HG02938 (cell line): ENCODE measurements at regions not wholly inside any gene's neighbourhood (a gene's known extent, or its start where the extent isn't known, plus 50 kb on each side); places are given as distances from the start of the nearest gene placed in this dataset.
"Not testable (repeated sequence)": the region's sequence is repeated elsewhere in the genome, so short reads cannot be mapped to it uniquely, and the experiment has no call there.

Experiments used
- ATAC-seq: cut with Tn5 transposase; IDR thresholded peaks from one replicate; pipeline ENCODE4 v1.9.1; 2021; ENCODE audit warnings: mild to moderate bottlenecking, moderate library complexity; ENCODE audit not compliant: unreplicated experiment

GRCh38 chr6:85033547-85033946 lies 269.1 kb upstream of the TBX18 start:
- ATAC-seq = no peak

GRCh38 chr6:85026021-85026420 lies 261.6 kb upstream of the TBX18 start:
- no peak for ATAC-seq

- ATAC-seq = no peak
These were observed 259.3 kb upstream of the TBX18 start for GRCh38 chr6:85023721-85024120.

- ATAC-seq = no peak
These were observed 253.0 kb upstream of the TBX18 start for GRCh38 chr6:85017352-85017751.

GRCh38 chr6:85016726-85017125 lies 252.3 kb upstream of the TBX18 start:
- ATAC-seq = no peak

- peak; percentile 85 for ATAC-seq
These were observed 251.1 kb upstream of the TBX18 start for GRCh38 chr6:85015396-85015990.

GRCh38 chr6:85010865-85011264 lies 246.5 kb upstream of the TBX18 start:
- no peak for ATAC-seq

- ATAC-seq = no peak
These were observed 244.1 kb upstream of the TBX18 start for GRCh38 chr6:85008296-85009009.

GRCh38 chr6:85006362-85006761 lies 242.0 kb upstream of the TBX18 start:
- ATAC-seq = no peak

GRCh38 chr6:85005494-85005893 lies 241.1 kb upstream of the TBX18 start:
- no peak for ATAC-seq

- no peak for ATAC-seq
These were observed 240.1 kb upstream of the TBX18 start for GRCh38 chr6:85004361-85004995.

- no peak for ATAC-seq
These were observed 238.4 kb upstream of the TBX18 start for GRCh38 chr6:85002847-85003246.

GRCh38 chr6:85000001-85000400 lies 235.6 kb upstream of the TBX18 start:
- no peak for ATAC-seq

GRCh38 chr6:84998223-84998622 lies 233.8 kb upstream of the TBX18 start:
- no peak for ATAC-seq

GRCh38 chr6:84988766-84989165 lies 224.4 kb upstream of the TBX18 start:
- not testable (repeated sequence) for ATAC-seq

GRCh38 chr6:84985490-84985889 lies 221.1 kb upstream of the TBX18 start:
- not testable (repeated sequence) for ATAC-seq

- no peak for ATAC-seq
These were observed 215.1 kb upstream of the TBX18 start for GRCh38 chr6:84979541-84979940.

GRCh38 chr6:84977363-84977705 lies 212.9 kb upstream of the TBX18 start:
- no peak for ATAC-seq

GRCh38 chr6:84976526-84977362 lies 212.3 kb upstream of the TBX18 start:
- no peak for ATAC-seq

- no peak for ATAC-seq
These were observed 210.9 kb upstream of the TBX18 start for GRCh38 chr6:84975316-84975715.

- ATAC-seq = no peak
These were observed 209.2 kb upstream of the TBX18 start for GRCh38 chr6:84973606-84974005.
